ENCODE measurements at regions not wholly inside any gene's neighbourhood (a gene's known extent, or its start where the extent isn't known, plus 50 kb on each side); places are given as distances from the start of the nearest gene placed in this dataset.

GRCh38 chr7:156524818-156525597 is 115.6 kb upstream of the RNF32 start:
- no peak for TF ChIP-seq EZH2 (IDR thresholded peaks at IDR 0.05; ENCODE audit: borderline replicate concordance, insufficient read depth, low read depth, low read length, poor library complexity, severe bottlenecking)
- TF ChIP-seq CTCF (IDR thresholded peaks at IDR 0.05), result no peak
- H3K27me3 ChIP-seq (replicated peaks in 1 of 4; ENCODE audit: control extremely low read depth in 1 of 4, control insufficient read depth in 3 of 4, insufficient read depth in 4 of 4, low read length in 3 of 4), result no peaks in the 10 kb centered on the region
- H3K4me3 Mint-ChIP-seq, result no peak overlapping the region
- H3K4me3 ChIP-seq (ENCODE audit: control extremely low read depth in 1 of 5, extremely low read depth in 1 of 5, insufficient read depth in 1 of 5, low read depth in 2 of 5, low read length in 4 of 5), result no peak overlapping the region
- H3K4me1 Mint-ChIP-seq, result no peaks in the 10 kb centered on the region
- ChIA-PET CTCF (no interaction called here), POLR2A (no interaction called here)
- H3K27ac Mint-ChIP-seq, result no peak overlapping the region
- no peaks in the 10 kb centered on the region for H4K20me1 ChIP-seq (ENCODE audit: control insufficient read depth, insufficient read depth, low read length, poor library complexity, severe bottlenecking)
- H3K9me3 Mint-ChIP-seq (ENCODE audit: insufficient read depth), result no peaks in the 10 kb centered on the region
- intact Hi-C loops (cut with micrococcal nuclease), result no loop called here
- H3K4me1 ChIP-seq (ENCODE audit: control insufficient read depth in 2 of 2, insufficient read depth in 2 of 2, low read length in 2 of 2), result no peaks in the 10 kb centered on the region
- ATAC-seq (ENCODE audit: low read depth) (no peak), DNase-seq (no peak)
- H3K4me2 ChIP-seq (replicated peaks; ENCODE audit: low read depth, low read length, poor library complexity, severe bottlenecking), result no peak overlapping the region
- no peak overlapping the region for H3K9ac ChIP-seq (ENCODE audit: low read length)
- no peaks in the 10 kb centered on the region for H3K36me3 ChIP-seq (replicated peaks in 1 of 2; ENCODE audit: control extremely low read depth in 1 of 2, control insufficient read depth in 1 of 2, extremely low read depth in 1 of 2, insufficient read depth in 2 of 2, low read length in 1 of 2)
- no peak overlapping the region for H3K27ac ChIP-seq (ENCODE audit: low read length in 2 of 2)
- peaks cover 0 to 4% (median 0%) of the 10 kb centered on the region in 3 donors for H3K9me3 ChIP-seq (ENCODE audit: control extremely low read depth in 1 of 3, control insufficient read depth in 2 of 3, insufficient read depth in 1 of 3, low read length in 2 of 3)
- WGBS (ENCODE audit: insufficient coverage), result 100% methylated on average over 3 of the region's 11 CpGs
- H3K27me3 Mint-ChIP-seq, result peaks cover 17% of the 10 kb centered on the region
- H2AFZ ChIP-seq (ENCODE audit: insufficient read depth, low read depth, low read length, poor library complexity, severe bottlenecking), result no peak overlapping the region
- no peaks in the 10 kb centered on the region for H3K79me2 ChIP-seq (ENCODE audit: control insufficient read depth, insufficient read depth, low read length)

- Histone ChIP-seq H3K27ac (ENCODE audit: low read length in 2 of 2) (no peak overlapping the region), H3K4me3 (ENCODE audit: control extremely low read depth in 1 of 5, extremely low read depth in 1 of 5, insufficient read depth in 1 of 5, low read depth in 2 of 5, low read length in 4 of 5) (no peak overlapping the region), H3K79me2 (ENCODE audit: control insufficient read depth, insufficient read depth, low read length) (no peaks in the 10 kb centered on the region), H3K27me3 (replicated peaks in 1 of 4; ENCODE audit: control extremely low read depth in 1 of 4, control insufficient read depth in 3 of 4, insufficient read depth in 4 of 4, low read length in 3 of 4) (no peaks in the 10 kb centered on the region), H2AFZ (ENCODE audit: insufficient read depth, low read depth, low read length, poor library complexity, severe bottlenecking) (no peak overlapping the region), H3K9ac (ENCODE audit: low read length) (no peak overlapping the region), H3K4me2 (replicated peaks; ENCODE audit: low read depth, low read length, poor library complexity, severe bottlenecking) (no peak overlapping the region), H3K36me3 (replicated peaks in 1 of 2; ENCODE audit: control extremely low read depth in 1 of 2, control insufficient read depth in 1 of 2, extremely low read depth in 1 of 2, insufficient read depth in 2 of 2, low read length in 1 of 2) (no peaks in the 10 kb centered on the region), H3K4me1 (ENCODE audit: control insufficient read depth in 2 of 2, insufficient read depth in 2 of 2, low read length in 2 of 2) (no peaks in the 10 kb centered on the region), H4K20me1 (ENCODE audit: control insufficient read depth, insufficient read depth, low read length, poor library complexity, severe bottlenecking) (no peaks in the 10 kb centered on the region), H3K9me3 (ENCODE audit: control extremely low read depth in 1 of 3, control insufficient read depth in 2 of 3, insufficient read depth in 1 of 3, low read length in 2 of 3) (peaks cover 0 to 4% (median 0%) of the 10 kb centered on the region in 3 donors)
- intact Hi-C loops (cut with micrococcal nuclease), result no loop called here
- POLR2A ChIA-PET, result no interaction called here
- H3K4me3 Mint-ChIP-seq, result no peak overlapping the region
- 90% methylated on average over 20 of the region's 24 CpGs for WGBS (ENCODE audit: insufficient coverage)
- H3K27me3 Mint-ChIP-seq, result peaks cover 12% of the 10 kb centered on the region
- TF ChIP-seq CTCF (IDR thresholded peaks at IDR 0.05) (no peak), EZH2 (IDR thresholded peaks at IDR 0.05; ENCODE audit: borderline replicate concordance, insufficient read depth, low read depth, low read length, poor library complexity, severe bottlenecking) (no peak)
- ATAC-seq (ENCODE audit: low read depth) (no peak), DNase-seq (no peak)
- H3K9me3 Mint-ChIP-seq (ENCODE audit: insufficient read depth), result no peaks in the 10 kb centered on the region
- CTCF ChIA-PET, result no interaction called here
- no peaks in the 10 kb centered on the region for H3K4me1 Mint-ChIP-seq
- no peak overlapping the region for H3K27ac Mint-ChIP-seq
These were observed 117.0 kb upstream of the RNF32 start for GRCh38 chr7:156523447-156524048.

All from B cell (primary cell).